Transverse colon (tissue), 4 donors: ENCODE measurements at regions not wholly inside any gene's neighbourhood (a gene's known extent, or its start where the extent isn't known, plus 50 kb on each side); places are given as distances from the start of the nearest gene placed in this dataset.

Source experiments
- POLR2A ChIP-seq: fragments of 450-650 bp; IDR thresholded peaks from one replicate; pipeline ENCODE4 v1.6.1; 2016; ENCODE audit warnings: antibody characterized with exemption, mild to moderate bottlenecking, moderate library complexity
- POLR2AphosphoS5 ChIP-seq, 3 donors: sonication (generic); formaldehyde crosslinking; IDR thresholded peaks; one replicate each; pipeline ENCODE4 v1.6.1; 2016; ENCODE audit warnings: antibody characterized with exemption in 3 of 3
- TF ChIP-seq, protein P1 (sequence below), 5 experiments: fragments of 200-600 bp in 3 of 5; fragments of 450-650 bp in 2 of 5; sonication (generic) in 3 of 5; IDR thresholded peaks; 1 replicate in 2 of 5; 2 replicates in 3 of 5; pipeline ENCODE4 v1.5.1; 2016 to 2017; ENCODE audit warnings: antibody characterized with exemption in 5 of 5, inconsistent platforms in 3 of 5, mild to moderate bottlenecking in 2 of 5, moderate library complexity in 1 of 5

DNA sequence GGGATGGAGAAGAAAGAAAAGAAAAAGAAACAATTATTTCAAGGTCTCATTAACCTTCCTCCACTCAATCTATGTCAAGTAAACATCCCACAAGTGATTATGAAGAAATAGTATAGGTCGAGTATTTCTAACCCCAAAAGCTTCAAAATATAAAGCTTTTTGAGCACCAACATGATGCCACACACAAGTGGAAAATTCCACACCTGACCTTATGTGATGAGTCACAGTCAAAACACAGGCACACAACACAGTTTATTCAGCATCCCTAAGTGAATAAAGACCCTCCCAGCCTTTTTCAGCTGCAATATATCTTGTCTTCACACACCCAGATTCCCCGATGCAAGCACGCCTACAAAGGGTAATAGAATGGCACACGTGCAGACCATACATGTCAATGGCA, 51.7 kb upstream of the VEGFC start:
- TF ChIP-seq, protein P1, sequence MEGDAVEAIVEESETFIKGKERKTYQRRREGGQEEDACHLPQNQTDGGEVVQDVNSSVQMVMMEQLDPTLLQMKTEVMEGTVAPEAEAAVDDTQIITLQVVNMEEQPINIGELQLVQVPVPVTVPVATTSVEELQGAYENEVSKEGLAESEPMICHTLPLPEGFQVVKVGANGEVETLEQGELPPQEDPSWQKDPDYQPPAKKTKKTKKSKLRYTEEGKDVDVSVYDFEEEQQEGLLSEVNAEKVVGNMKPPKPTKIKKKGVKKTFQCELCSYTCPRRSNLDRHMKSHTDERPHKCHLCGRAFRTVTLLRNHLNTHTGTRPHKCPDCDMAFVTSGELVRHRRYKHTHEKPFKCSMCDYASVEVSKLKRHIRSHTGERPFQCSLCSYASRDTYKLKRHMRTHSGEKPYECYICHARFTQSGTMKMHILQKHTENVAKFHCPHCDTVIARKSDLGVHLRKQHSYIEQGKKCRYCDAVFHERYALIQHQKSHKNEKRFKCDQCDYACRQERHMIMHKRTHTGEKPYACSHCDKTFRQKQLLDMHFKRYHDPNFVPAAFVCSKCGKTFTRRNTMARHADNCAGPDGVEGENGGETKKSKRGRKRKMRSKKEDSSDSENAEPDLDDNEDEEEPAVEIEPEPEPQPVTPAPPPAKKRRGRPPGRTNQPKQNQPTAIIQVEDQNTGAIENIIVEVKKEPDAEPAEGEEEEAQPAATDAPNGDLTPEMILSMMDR (IDR thresholded peaks at IDR 0.05) = no peak
- TF ChIP-seq POLR2A (no peak), POLR2AphosphoS5 (IDR thresholded peaks at IDR 0.05) (no peak)
